ENCODE measurements at regions not wholly inside any gene's neighbourhood (a gene's known extent, or its start where the extent isn't known, plus 50 kb on each side); places are given as distances from the start of the nearest gene placed in this dataset.
"Not testable (repeated sequence)": the region's sequence is repeated elsewhere in the genome, so short reads cannot be mapped to it uniquely, and the experiment has no call there.

- Histone ChIP-seq H3K27me3 (ENCODE audit: insufficient read depth, poor library complexity, severe bottlenecking) (no peaks in the 10 kb centered on the region), H3K27ac (replicated peaks) (no peak overlapping the region), H3K4me3 (replicated peaks; ENCODE audit: insufficient read depth, low read length) (no peak overlapping the region)
- TF ChIP-seq SPI1 (IDR thresholded peaks at IDR 0.05; ENCODE audit: borderline replicate concordance, low read depth), result no peak
- no peak for TF ChIP-seq GABPA (IDR thresholded peaks at IDR 0.05; ENCODE audit: low read depth)
- TF ChIP-seq, protein P1, sequence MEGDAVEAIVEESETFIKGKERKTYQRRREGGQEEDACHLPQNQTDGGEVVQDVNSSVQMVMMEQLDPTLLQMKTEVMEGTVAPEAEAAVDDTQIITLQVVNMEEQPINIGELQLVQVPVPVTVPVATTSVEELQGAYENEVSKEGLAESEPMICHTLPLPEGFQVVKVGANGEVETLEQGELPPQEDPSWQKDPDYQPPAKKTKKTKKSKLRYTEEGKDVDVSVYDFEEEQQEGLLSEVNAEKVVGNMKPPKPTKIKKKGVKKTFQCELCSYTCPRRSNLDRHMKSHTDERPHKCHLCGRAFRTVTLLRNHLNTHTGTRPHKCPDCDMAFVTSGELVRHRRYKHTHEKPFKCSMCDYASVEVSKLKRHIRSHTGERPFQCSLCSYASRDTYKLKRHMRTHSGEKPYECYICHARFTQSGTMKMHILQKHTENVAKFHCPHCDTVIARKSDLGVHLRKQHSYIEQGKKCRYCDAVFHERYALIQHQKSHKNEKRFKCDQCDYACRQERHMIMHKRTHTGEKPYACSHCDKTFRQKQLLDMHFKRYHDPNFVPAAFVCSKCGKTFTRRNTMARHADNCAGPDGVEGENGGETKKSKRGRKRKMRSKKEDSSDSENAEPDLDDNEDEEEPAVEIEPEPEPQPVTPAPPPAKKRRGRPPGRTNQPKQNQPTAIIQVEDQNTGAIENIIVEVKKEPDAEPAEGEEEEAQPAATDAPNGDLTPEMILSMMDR (IDR thresholded peaks at IDR 0.05; ENCODE audit: insufficient read depth, low read length), result no peak
- TF ChIP-seq REST (IDR thresholded peaks at IDR 0.05; ENCODE audit: insufficient replicate concordance, low read depth), result no peak
- no peak for TF ChIP-seq POLR2AphosphoS5 (IDR thresholded peaks at IDR 0.05; ENCODE audit: low read depth)
- DNase-seq (ENCODE audit: low read depth in 1 of 2, low spot score in 1 of 2), result no peak
Measured at GRCh38 chr17:11176549-11176948, 64.5 kb upstream of the SHISA6 start.

- Histone ChIP-seq H3K27me3 (ENCODE audit: insufficient read depth, poor library complexity, severe bottlenecking) (no peaks in the 10 kb centered on the region), H3K27ac (replicated peaks) (no peak overlapping the region), H3K4me3 (replicated peaks; ENCODE audit: insufficient read depth, low read length) (no peak overlapping the region)
- TF ChIP-seq GABPA (IDR thresholded peaks at IDR 0.05; ENCODE audit: low read depth) (no peak), SPI1 (IDR thresholded peaks at IDR 0.05; ENCODE audit: borderline replicate concordance, low read depth) (no peak), POLR2AphosphoS5 (IDR thresholded peaks at IDR 0.05; ENCODE audit: low read depth) (no peak), REST (IDR thresholded peaks at IDR 0.05; ENCODE audit: insufficient replicate concordance, low read depth) (no peak)
- TF ChIP-seq, protein P1 (IDR thresholded peaks at IDR 0.05; ENCODE audit: insufficient read depth, low read length), result no peak
- DNase-seq (ENCODE audit: low read depth in 1 of 2, low spot score in 1 of 2), result no peak
Measured at GRCh38 chr17:11170881-11171280, 70.1 kb upstream of the SHISA6 start.

- Histone ChIP-seq H3K27me3 (ENCODE audit: insufficient read depth, poor library complexity, severe bottlenecking) (no peaks in the 10 kb centered on the region), H3K4me3 (replicated peaks; ENCODE audit: insufficient read depth, low read length) (no peak overlapping the region), H3K27ac (replicated peaks) (no peak overlapping the region)
- no peak for TF ChIP-seq SPI1 (IDR thresholded peaks at IDR 0.05; ENCODE audit: borderline replicate concordance, low read depth)
- TF ChIP-seq REST (IDR thresholded peaks at IDR 0.05; ENCODE audit: insufficient replicate concordance, low read depth), result no peak
- no peak for DNase-seq (ENCODE audit: low read depth in 1 of 2, low spot score in 1 of 2)
Measured at GRCh38 chr17:11151818-11152425, 89.1 kb upstream of the SHISA6 start.

- H3K27ac ChIP-seq (replicated peaks); H3K4me3 ChIP-seq (replicated peaks; ENCODE audit: insufficient read depth, low read length); DNase-seq (ENCODE audit: low read depth in 1 of 2, low spot score in 1 of 2); H3K27me3 ChIP-seq (ENCODE audit: insufficient read depth, poor library complexity, severe bottlenecking): not testable (repeated sequence)
Measured at GRCh38 chr17:11150906-11151511, 90.0 kb upstream of the SHISA6 start.

Measured in HL-60 (cell line).